Transverse colon (tissue), 4 donors: ENCODE measurements at regions not wholly inside any gene's neighbourhood (a gene's known extent, or its start where the extent isn't known, plus 50 kb on each side); places are given as distances from the start of the nearest gene placed in this dataset.

Experiments used
- CTCF ChIP-seq, 5 experiments: fragments of 200-600 bp in 3 of 5; fragments of 450-650 bp in 2 of 5; sonication (generic) in 3 of 5; IDR thresholded peaks; 1 replicate in 2 of 5; 2 replicates in 3 of 5; pipeline ENCODE4 v1.5.1; 2016 to 2017; ENCODE audit warnings: antibody characterized with exemption in 5 of 5, inconsistent platforms in 3 of 5, mild to moderate bottlenecking in 2 of 5, moderate library complexity in 1 of 5
- EP300 ChIP-seq: sonication (generic); formaldehyde crosslinking; IDR thresholded peaks from one replicate; pipeline ENCODE4 v1.6.1; 2017; ENCODE audit warnings: antibody characterized with exemption, low read depth
- POLR2A ChIP-seq: fragments of 450-650 bp; IDR thresholded peaks from one replicate; pipeline ENCODE4 v1.6.1; 2016; ENCODE audit warnings: antibody characterized with exemption, mild to moderate bottlenecking, moderate library complexity
- POLR2AphosphoS5 ChIP-seq, 3 donors: sonication (generic); formaldehyde crosslinking; IDR thresholded peaks; one replicate each; pipeline ENCODE4 v1.6.1; 2016; ENCODE audit warnings: antibody characterized with exemption in 3 of 3

GRCh38 chr1:61007534-61008364, 74.6 kb upstream of the NFIA start:
- TF ChIP-seq CTCF (IDR thresholded peaks at IDR 0.05) (no peak), POLR2A (no peak), POLR2AphosphoS5 (IDR thresholded peaks at IDR 0.05) (no peak), EP300 (no peak)
